GM21717 (cell line): ENCODE measurements at regions not wholly inside any gene's neighbourhood (a gene's known extent, or its start where the extent isn't known, plus 50 kb on each side); places are given as distances from the start of the nearest gene placed in this dataset.

ENCODE experiments used
- ATAC-seq: cut with Tn5 transposase; IDR thresholded peaks from one replicate; pipeline ENCODE4 v1.9.1; 2021; ENCODE audit warnings: mild to moderate bottlenecking, moderate library complexity; ENCODE audit not compliant: unreplicated experiment

DNA sequence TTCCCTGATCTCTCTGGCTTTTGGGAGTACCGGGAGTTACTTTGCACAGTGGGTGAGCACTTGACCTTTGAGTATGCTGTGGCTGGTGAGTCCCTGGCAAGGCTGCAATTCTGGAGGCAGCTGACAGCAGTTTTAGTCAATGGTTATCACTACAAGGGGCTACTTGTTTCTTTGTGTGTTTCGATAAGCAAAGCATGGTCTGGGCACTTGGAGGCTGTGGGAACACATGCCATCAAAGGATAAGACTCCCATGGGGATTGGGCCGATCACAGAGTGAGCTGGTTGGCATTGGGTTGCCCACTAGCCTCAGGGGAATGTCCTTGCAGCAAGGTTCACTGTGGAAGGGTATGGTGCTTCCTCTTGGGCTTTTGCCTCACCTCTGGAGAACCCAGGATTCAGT, 208.2 kb downstream of the SNX13 start:
- no peak for ATAC-seq
